ENCODE measurements at regions not wholly inside any gene's neighbourhood (a gene's known extent, or its start where the extent isn't known, plus 50 kb on each side); places are given as distances from the start of the nearest gene placed in this dataset.

DNA sequence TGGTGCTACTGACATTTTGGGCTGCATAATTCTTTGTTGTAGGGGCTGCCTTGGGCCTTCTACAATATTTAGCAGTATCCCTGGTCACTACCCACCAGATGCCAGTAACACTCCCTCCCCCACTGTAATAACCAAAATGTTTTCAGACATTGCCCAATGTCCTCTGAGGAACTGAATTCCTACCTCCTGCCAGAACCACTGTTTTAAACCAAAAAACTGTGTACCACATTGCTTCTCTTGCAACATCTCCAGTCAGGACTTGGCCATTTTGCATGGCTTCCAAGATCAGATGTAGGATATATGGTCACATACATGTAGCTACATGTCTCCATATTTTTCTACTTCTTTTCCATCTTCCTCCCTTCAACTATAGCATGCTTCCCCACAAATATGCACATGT lies 97.4 kb upstream of the IFNGR1 start:
- no peak for TF ChIP-seq EZH2 (IDR thresholded peaks at IDR 0.05; ENCODE audit: borderline replicate concordance, low read length)
- TF ChIP-seq, protein P1, sequence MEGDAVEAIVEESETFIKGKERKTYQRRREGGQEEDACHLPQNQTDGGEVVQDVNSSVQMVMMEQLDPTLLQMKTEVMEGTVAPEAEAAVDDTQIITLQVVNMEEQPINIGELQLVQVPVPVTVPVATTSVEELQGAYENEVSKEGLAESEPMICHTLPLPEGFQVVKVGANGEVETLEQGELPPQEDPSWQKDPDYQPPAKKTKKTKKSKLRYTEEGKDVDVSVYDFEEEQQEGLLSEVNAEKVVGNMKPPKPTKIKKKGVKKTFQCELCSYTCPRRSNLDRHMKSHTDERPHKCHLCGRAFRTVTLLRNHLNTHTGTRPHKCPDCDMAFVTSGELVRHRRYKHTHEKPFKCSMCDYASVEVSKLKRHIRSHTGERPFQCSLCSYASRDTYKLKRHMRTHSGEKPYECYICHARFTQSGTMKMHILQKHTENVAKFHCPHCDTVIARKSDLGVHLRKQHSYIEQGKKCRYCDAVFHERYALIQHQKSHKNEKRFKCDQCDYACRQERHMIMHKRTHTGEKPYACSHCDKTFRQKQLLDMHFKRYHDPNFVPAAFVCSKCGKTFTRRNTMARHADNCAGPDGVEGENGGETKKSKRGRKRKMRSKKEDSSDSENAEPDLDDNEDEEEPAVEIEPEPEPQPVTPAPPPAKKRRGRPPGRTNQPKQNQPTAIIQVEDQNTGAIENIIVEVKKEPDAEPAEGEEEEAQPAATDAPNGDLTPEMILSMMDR (conservative IDR thresholded peaks at IDR 0.05 in 1 of 2, IDR thresholded peaks at IDR 0.05 in 1 of 2; ENCODE audit: extremely low read depth in 1 of 2, insufficient read depth in 1 of 2, low read depth in 1 of 2, low read length in 2 of 2), result no peak
